GM20000 (cell line): ENCODE measurements at regions not wholly inside any gene's neighbourhood (a gene's known extent, or its start where the extent isn't known, plus 50 kb on each side); places are given as distances from the start of the nearest gene placed in this dataset.

ENCODE experiments used
- DNase-seq: peaks from one replicate; pipeline ENCODE4 v3.0.0; 2012; ENCODE audit warnings: low spot score
- CTCF ChIP-seq: IDR thresholded peaks from 2 replicates; pipeline ENCODE4 v1.5.1; 2012; ENCODE audit warnings: mild to moderate bottlenecking, control low read depth; ENCODE audit errors: extremely low read depth, missing control alignments

GRCh38 chr6:48840896-48841295 lies 622.2 kb downstream of the MMUT start:
- TF ChIP-seq CTCF = no peak
- DNase-seq = no peak

- TF ChIP-seq CTCF = no peak
- DNase-seq = no peak
Measured at GRCh38 chr6:48839206-48839605, 623.8 kb downstream of the MMUT start.

GRCh38 chr6:48837744-48838143 lies 625.3 kb downstream of the MMUT start:
- no peak for DNase-seq
- TF ChIP-seq CTCF = no peak

GRCh38 chr6:48835421-48835958 lies 627.6 kb downstream of the MMUT start:
- TF ChIP-seq CTCF = no peak
- DNase-seq = no peak

GRCh38 chr6:48834706-48835105 lies 628.3 kb downstream of the MMUT start:
- TF ChIP-seq CTCF = no peak
- no peak for DNase-seq

GRCh38 chr6:48833916-48834315 lies 629.1 kb downstream of the MMUT start:
- TF ChIP-seq CTCF = no peak
- no peak for DNase-seq

- TF ChIP-seq CTCF = no peak
- DNase-seq = no peak
Measured at GRCh38 chr6:48826901-48827701, 636.0 kb downstream of the MMUT start.
